ENCODE measurements at regions not wholly inside any gene's neighbourhood (a gene's known extent, or its start where the extent isn't known, plus 50 kb on each side); places are given as distances from the start of the nearest gene placed in this dataset.
"Not testable (repeated sequence)": the region's sequence is repeated elsewhere in the genome, so short reads cannot be mapped to it uniquely, and the experiment has no call there.

DNA sequence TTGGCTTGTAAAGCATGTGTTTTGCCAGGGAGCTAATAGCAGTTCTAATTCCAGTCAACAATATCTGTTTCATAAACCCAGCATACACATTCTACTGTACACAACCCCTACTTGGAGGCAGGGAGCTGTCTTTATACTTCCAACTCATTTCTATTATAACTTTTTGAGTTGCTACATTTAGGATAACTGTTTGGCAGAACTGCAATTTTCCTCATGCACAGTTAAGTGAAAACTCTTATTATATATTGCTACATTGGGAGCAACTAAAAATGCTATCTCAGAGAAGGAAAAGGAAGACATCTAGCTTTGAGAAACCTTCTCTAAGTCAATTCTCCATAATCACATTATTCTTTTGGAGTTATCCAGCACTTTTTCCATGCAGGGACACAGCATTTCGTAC is 480.2 kb downstream of the RPS29 start:
- Histone ChIP-seq H3K4me1 (ENCODE audit: insufficient read depth, insufficient read length) (no peaks in the 10 kb centered on the region), H3K4me3 (ENCODE audit: insufficient read length, low read depth) (no peak overlapping the region), H3K9ac (ENCODE audit: insufficient read length, low read depth) (no peak overlapping the region), H3K36me3 (ENCODE audit: insufficient read depth, insufficient read length, low read length) (no peaks in the 10 kb centered on the region), H3K9me3 (ENCODE audit: insufficient read depth, low read length) (no peaks in the 10 kb centered on the region), H3K27me3 (ENCODE audit: insufficient read depth, insufficient read length) (no peaks in the 10 kb centered on the region)
- DNase-seq (ENCODE audit: low read depth, low spot score), result no peak
- no peak for TF ChIP-seq SUZ12 (IDR thresholded peaks at IDR 0.05; ENCODE audit: extremely low read depth, insufficient read depth, insufficient read length)
- no peak for TF ChIP-seq YY1 (IDR thresholded peaks at IDR 0.05; ENCODE audit: insufficient read depth, insufficient read length)
- no peak for TF ChIP-seq ZNF274 (IDR thresholded peaks at IDR 0.05; ENCODE audit: low read depth, low read length)

- Histone ChIP-seq H3K9ac (ENCODE audit: insufficient read length, low read depth) (no peak overlapping the region), H3K36me3 (ENCODE audit: insufficient read depth, insufficient read length, low read length) (no peaks in the 10 kb centered on the region), H3K27me3 (ENCODE audit: insufficient read depth, insufficient read length) (no peaks in the 10 kb centered on the region), H3K4me1 (ENCODE audit: insufficient read depth, insufficient read length) (no peaks in the 10 kb centered on the region), H3K4me3 (ENCODE audit: insufficient read length, low read depth) (no peak overlapping the region), H3K9me3 (ENCODE audit: insufficient read depth, low read length) (no peaks in the 10 kb centered on the region)
- no peak for TF ChIP-seq YY1 (IDR thresholded peaks at IDR 0.05; ENCODE audit: insufficient read depth, insufficient read length)
- no peak for DNase-seq (ENCODE audit: low read depth, low spot score)
Measured at GRCh38 chr14:49105512-49105911, 480.7 kb downstream of the RPS29 start.

DNA sequence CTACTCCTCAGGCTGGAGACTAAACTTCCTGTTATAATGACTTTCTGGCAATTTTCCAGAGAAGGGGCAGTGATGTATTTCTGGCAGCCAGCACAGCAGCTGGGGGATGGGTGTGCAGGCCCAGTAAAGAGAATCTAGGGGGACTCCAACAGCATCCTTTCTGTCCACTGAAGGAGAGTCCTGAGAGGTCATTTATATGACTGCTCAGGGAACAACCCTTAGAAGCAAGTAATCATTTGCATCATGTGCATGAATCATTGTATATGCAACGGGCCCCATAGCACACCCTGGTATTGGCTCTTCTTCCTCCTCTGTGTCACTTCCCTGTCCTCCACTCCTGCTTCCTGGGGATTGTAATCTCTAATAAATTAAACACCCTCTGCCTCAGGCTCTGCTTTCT is 493.8 kb downstream of the RPS29 start:
- Histone ChIP-seq H3K36me3 (ENCODE audit: insufficient read depth, insufficient read length, low read length) (no peaks in the 10 kb centered on the region), H3K4me3 (ENCODE audit: insufficient read length, low read depth) (no peak overlapping the region), H3K4me1 (ENCODE audit: insufficient read depth, insufficient read length) (no peaks in the 10 kb centered on the region), H3K9ac (ENCODE audit: insufficient read length, low read depth) (no peak overlapping the region), H3K9me3 (ENCODE audit: insufficient read depth, low read length) (no peaks in the 10 kb centered on the region), H3K27me3 (ENCODE audit: insufficient read depth, insufficient read length) (no peaks in the 10 kb centered on the region)
- TF ChIP-seq YY1 (IDR thresholded peaks at IDR 0.05; ENCODE audit: insufficient read depth, insufficient read length) (no peak), ZNF274 (IDR thresholded peaks at IDR 0.05; ENCODE audit: low read depth, low read length) (no peak), SUZ12 (IDR thresholded peaks at IDR 0.05; ENCODE audit: extremely low read depth, insufficient read depth, insufficient read length) (no peak)
- no peak for DNase-seq (ENCODE audit: low read depth, low spot score)

- Histone ChIP-seq H3K4me1 (ENCODE audit: insufficient read depth, insufficient read length) (no peaks in the 10 kb centered on the region), H3K9ac (ENCODE audit: insufficient read length, low read depth) (no peak overlapping the region), H3K4me3 (ENCODE audit: insufficient read length, low read depth) (no peak overlapping the region), H3K9me3 (ENCODE audit: insufficient read depth, low read length) (no peaks in the 10 kb centered on the region), H3K27me3 (ENCODE audit: insufficient read depth, insufficient read length) (no peaks in the 10 kb centered on the region), H3K36me3 (ENCODE audit: insufficient read depth, insufficient read length, low read length) (no peaks in the 10 kb centered on the region)
- TF ChIP-seq YY1 (IDR thresholded peaks at IDR 0.05; ENCODE audit: insufficient read depth, insufficient read length), result no peak
- TF ChIP-seq ZNF274 (IDR thresholded peaks at IDR 0.05; ENCODE audit: low read depth, low read length), result no peak
- no peak for TF ChIP-seq SUZ12 (IDR thresholded peaks at IDR 0.05; ENCODE audit: extremely low read depth, insufficient read depth, insufficient read length)
- DNase-seq (ENCODE audit: low read depth, low spot score), result no peak
Measured at GRCh38 chr14:49089107-49089506, 497.1 kb downstream of the RPS29 start.

DNA sequence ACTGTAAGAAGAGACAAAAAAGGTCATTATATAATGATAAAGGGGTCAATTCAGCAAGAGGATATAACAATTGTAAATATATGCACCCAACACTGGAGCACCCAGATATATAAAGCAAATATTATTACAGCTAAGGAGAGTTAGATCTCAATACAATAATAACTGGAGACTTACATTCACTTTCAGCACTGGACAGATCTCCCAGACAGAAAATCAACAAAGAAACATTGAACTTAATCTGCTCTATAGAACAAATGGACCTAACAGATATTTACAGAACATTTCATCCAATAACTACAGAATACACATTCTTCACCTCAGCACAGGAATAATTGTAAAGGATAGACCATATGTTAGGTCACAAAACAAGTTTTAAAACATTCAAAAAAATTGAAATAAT is 512.9 kb downstream of the RPS29 start:
- not testable (repeated sequence) for H3K36me3 ChIP-seq (ENCODE audit: insufficient read depth, insufficient read length, low read length); DNase-seq (ENCODE audit: low read depth, low spot score); H3K9ac ChIP-seq (ENCODE audit: insufficient read length, low read depth); H3K27me3 ChIP-seq (ENCODE audit: insufficient read depth, insufficient read length); H3K9me3 ChIP-seq (ENCODE audit: insufficient read depth, low read length); H3K4me1 ChIP-seq (ENCODE audit: insufficient read depth, insufficient read length); H3K4me3 ChIP-seq (ENCODE audit: insufficient read length, low read depth)

DNA sequence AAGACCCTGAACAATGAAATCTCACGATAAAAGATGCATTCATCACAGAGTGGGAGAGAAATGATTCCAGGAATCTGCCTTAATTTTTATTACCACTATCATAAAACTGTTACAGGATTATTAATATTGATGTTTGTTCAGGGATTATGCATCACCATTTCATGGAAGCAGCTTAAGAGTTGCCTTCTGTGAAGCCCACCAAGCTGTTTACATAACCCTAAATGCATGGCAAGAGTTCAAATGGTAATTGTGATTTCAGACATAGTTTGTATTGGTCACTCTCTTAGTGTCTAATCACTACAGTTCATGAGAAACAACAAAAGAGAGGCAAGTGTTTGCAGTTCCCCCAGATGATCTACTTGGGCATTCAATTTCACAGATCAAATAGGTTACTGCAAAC is 527.7 kb downstream of the RPS29 start:
- Histone ChIP-seq H3K9me3 (ENCODE audit: insufficient read depth, low read length) (no peaks in the 10 kb centered on the region), H3K27me3 (ENCODE audit: insufficient read depth, insufficient read length) (no peaks in the 10 kb centered on the region), H3K36me3 (ENCODE audit: insufficient read depth, insufficient read length, low read length) (no peaks in the 10 kb centered on the region), H3K9ac (ENCODE audit: insufficient read length, low read depth) (no peak overlapping the region), H3K4me3 (ENCODE audit: insufficient read length, low read depth) (no peak overlapping the region), H3K4me1 (ENCODE audit: insufficient read depth, insufficient read length) (no peaks in the 10 kb centered on the region)
- no peak for TF ChIP-seq YY1 (IDR thresholded peaks at IDR 0.05; ENCODE audit: insufficient read depth, insufficient read length)
- TF ChIP-seq SUZ12 (IDR thresholded peaks at IDR 0.05; ENCODE audit: extremely low read depth, insufficient read depth, insufficient read length), result no peak
- no peak for TF ChIP-seq ZNF274 (IDR thresholded peaks at IDR 0.05; ENCODE audit: low read depth, low read length)
- no peak for DNase-seq (ENCODE audit: low read depth, low spot score)

DNA sequence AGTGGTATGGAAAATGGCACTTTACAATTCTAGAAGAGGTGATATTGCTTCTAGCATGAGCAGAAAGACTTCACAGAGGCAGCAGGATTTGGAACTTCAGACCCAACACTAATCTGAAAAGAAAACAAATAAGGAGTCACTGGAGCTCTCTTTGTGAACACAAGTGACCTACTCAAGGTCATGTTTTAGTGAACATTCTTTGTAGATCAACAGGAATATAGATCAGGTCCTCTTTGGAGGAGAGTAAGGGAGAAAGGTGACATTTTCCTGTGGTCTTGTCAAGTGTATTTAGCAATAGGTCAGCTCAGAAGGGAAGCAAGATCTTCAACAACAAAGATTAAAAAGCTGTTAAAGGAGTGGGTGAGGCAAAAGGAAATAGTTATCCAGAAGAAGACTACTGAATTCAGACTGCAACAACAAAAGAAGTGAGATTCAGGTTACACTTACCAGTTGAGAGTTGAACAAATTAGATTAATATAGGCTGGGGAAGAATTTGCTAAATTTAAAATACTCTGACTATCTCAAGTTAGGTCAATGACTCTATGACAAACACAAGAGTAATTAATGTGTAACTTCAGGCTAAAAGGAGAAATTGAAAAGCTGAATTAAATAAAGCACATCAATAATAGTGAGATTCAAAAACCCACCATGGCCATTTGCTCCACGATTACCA is 528.2 kb downstream of the RPS29 start:
- no peak overlapping the region for H3K9ac ChIP-seq (ENCODE audit: insufficient read length, low read depth)
- no peak for DNase-seq (ENCODE audit: low read depth, low spot score)
- TF ChIP-seq YY1 (IDR thresholded peaks at IDR 0.05; ENCODE audit: insufficient read depth, insufficient read length), result no peak
- no peak for TF ChIP-seq SUZ12 (IDR thresholded peaks at IDR 0.05; ENCODE audit: extremely low read depth, insufficient read depth, insufficient read length)
- TF ChIP-seq ZNF274 (IDR thresholded peaks at IDR 0.05; ENCODE audit: low read depth, low read length), result no peak

GRCh38 chr14:49056021-49056420 is 530.2 kb downstream of the RPS29 start:
- H3K4me3 ChIP-seq (ENCODE audit: insufficient read length, low read depth), result no peak overlapping the region
- H3K4me1 ChIP-seq (ENCODE audit: insufficient read depth, insufficient read length), result no peaks in the 10 kb centered on the region
- no peak for TF ChIP-seq ZNF274 (IDR thresholded peaks at IDR 0.05; ENCODE audit: low read depth, low read length)
- TF ChIP-seq YY1 (IDR thresholded peaks at IDR 0.05; ENCODE audit: insufficient read depth, insufficient read length), result no peak
- TF ChIP-seq SUZ12 (IDR thresholded peaks at IDR 0.05; ENCODE audit: extremely low read depth, insufficient read depth, insufficient read length), result no peak
- no peaks in the 10 kb centered on the region for H3K27me3 ChIP-seq (ENCODE audit: insufficient read depth, insufficient read length)
- no peak for DNase-seq (ENCODE audit: low read depth, low spot score)
- H3K36me3 ChIP-seq (ENCODE audit: insufficient read depth, insufficient read length, low read length), result no peaks in the 10 kb centered on the region
- no peak overlapping the region for H3K9ac ChIP-seq (ENCODE audit: insufficient read length, low read depth)
- no peaks in the 10 kb centered on the region for H3K9me3 ChIP-seq (ENCODE audit: insufficient read depth, low read length)

More for the DNA sequence above, 528.2 kb downstream of the RPS29 start:
- Histone ChIP-seq H3K4me3 (ENCODE audit: insufficient read length, low read depth) (no peak overlapping the region), H3K9me3 (ENCODE audit: insufficient read depth, low read length) (no peaks in the 10 kb centered on the region), H3K36me3 (ENCODE audit: insufficient read depth, insufficient read length, low read length) (no peaks in the 10 kb centered on the region), H3K27me3 (ENCODE audit: insufficient read depth, insufficient read length) (no peaks in the 10 kb centered on the region), H3K4me1 (ENCODE audit: insufficient read depth, insufficient read length) (no peaks in the 10 kb centered on the region)
